IMR-90 (cell line): ENCODE measurements at regions not wholly inside any gene's neighbourhood (a gene's known extent, or its start where the extent isn't known, plus 50 kb on each side); places are given as distances from the start of the nearest gene placed in this dataset.

Experiments
- ATAC-seq: fragments of 200-7000 bp; cut with Tn5 transposase; 2 replicates; pipeline ENCODE4 v1.9.1; 2020; ENCODE audit warnings: low read depth, mild to moderate bottlenecking, moderate library complexity
- BruUV-seq: library from RNA; stranded (reverse); fragments of 400-500 nt; replicated peaks from 2 replicates; lab custom pipeline; 2021; lab: Mats Ljungman, UMichigan
- CTCF ChIA-PET: fragments of 300-600 bp; formaldehyde crosslinking; extraction: SDS; loops from one replicate; lab custom pipeline; 2021; ENCODE audit warnings: antibody characterized with exemption; lab: Yijun Ruan, JAX
- POLR2A ChIA-PET: fragments of 300-600 bp; sonication (Branson Sonifier 250); formaldehyde crosslinking; loops from one replicate; lab custom pipeline; 2022; ENCODE audit warnings: antibody characterized with exemption; ENCODE audit not compliant: unreplicated experiment; lab: Charles Lee
- DNase-seq: peaks from one replicate; pipeline ENCODE4 v3.0.0; 2013
- H2AFZ ChIP-seq: replicated peaks from 2 replicates; pipeline ENCODE3; 2013; ENCODE audit warnings: low read length, mild to moderate bottlenecking; ENCODE audit not compliant: poor library complexity
- H2AK5ac ChIP-seq: 2 replicates; pipeline ENCODE4 v1.6.1; 2013; ENCODE audit warnings: low read depth, low read length, inconsistent platforms
- H2AK9ac ChIP-seq: replicated peaks from 2 replicates; pipeline ENCODE3; 2013; ENCODE audit warnings: mild to moderate bottlenecking, low read depth, low read length, moderate library complexity; ENCODE audit not compliant: poor library complexity
- H2BK120ac ChIP-seq: 2 replicates; pipeline ENCODE4 v1.6.1; 2013; ENCODE audit warnings: low read depth, low read length, inconsistent platforms
- H2BK15ac ChIP-seq: 3 replicates; pipeline ENCODE4 v1.6.1; 2013; ENCODE audit warnings: low read depth, low read length, inconsistent platforms
- H2BK20ac ChIP-seq: 2 replicates; pipeline ENCODE4 v1.6.1; 2013; ENCODE audit warnings: low read depth, mild to moderate bottlenecking, inconsistent platforms, low read length, moderate library complexity
- H2BK5ac ChIP-seq: 2 replicates; pipeline ENCODE4 v1.6.1; 2013; ENCODE audit warnings: mild to moderate bottlenecking, low read depth, low read length, inconsistent platforms; ENCODE audit not compliant: poor library complexity, severe bottlenecking
- H3K14ac ChIP-seq: replicated peaks from 2 replicates; pipeline ENCODE4 v1.6.1; 2013; ENCODE audit warnings: low read depth, low read length, inconsistent platforms
- H3K18ac ChIP-seq: 2 replicates; pipeline ENCODE4 v1.6.1; 2013; ENCODE audit warnings: low read depth, low read length, control low read depth
- H3K23ac ChIP-seq: 2 replicates; pipeline ENCODE4 v1.6.1; 2013; ENCODE audit warnings: low read depth, low read length, inconsistent platforms
- H3K27ac ChIP-seq: 2 replicates; pipeline ENCODE4 v1.5.1; 2013; ENCODE audit warnings: mild to moderate bottlenecking, control low read depth, low read length; ENCODE audit not compliant: insufficient read depth
- H3K27me3 ChIP-seq: 2 replicates; pipeline ENCODE4 v1.6.1; 2013; ENCODE audit warnings: low read length; ENCODE audit not compliant: control insufficient read depth, insufficient read depth
- H3K36me3 ChIP-seq: 2 replicates; pipeline ENCODE4 v1.6.1; 2013; ENCODE audit warnings: low read length, mixed read lengths; ENCODE audit not compliant: control insufficient read depth, insufficient read depth
- H3K4ac ChIP-seq: 2 replicates; pipeline ENCODE4 v1.6.1; 2013; ENCODE audit warnings: low read depth, low read length, inconsistent platforms
- H3K4me1 ChIP-seq: 2 replicates; pipeline ENCODE4 v1.6.1; 2013; ENCODE audit warnings: low read length, mixed read lengths; ENCODE audit not compliant: control insufficient read depth, insufficient read depth
- H3K4me2 ChIP-seq: 2 replicates; pipeline ENCODE4 v1.6.1; 2013; ENCODE audit warnings: low read depth, mild to moderate bottlenecking, control low read depth, low read length, moderate library complexity
- H3K4me3 ChIP-seq: 2 replicates; pipeline ENCODE4 v1.5.1; 2013; ENCODE audit warnings: low read depth, mild to moderate bottlenecking, control low read depth, low read length, moderate library complexity; ENCODE audit not compliant: insufficient read depth
- H3K56ac ChIP-seq: 2 replicates; pipeline ENCODE4 v1.6.1; 2013; ENCODE audit warnings: low read length, inconsistent platforms; ENCODE audit not compliant: insufficient read depth; ENCODE audit errors: extremely low read depth
- H3K79me1 ChIP-seq, 2 experiments: 2 replicates each; pipeline ENCODE4 v1.6.1; 2013; ENCODE audit warnings: low read length in 2 of 2, inconsistent platforms in 1 of 2, low read depth in 1 of 2
- H3K9ac ChIP-seq: 2 replicates; pipeline ENCODE4 v1.6.1; 2013; ENCODE audit warnings: low read depth, low read length, control low read depth
- H3K9me1 ChIP-seq: 2 replicates; pipeline ENCODE4 v1.6.1; 2013; ENCODE audit warnings: low read length, inconsistent platforms; ENCODE audit not compliant: insufficient read depth
- H3K9me3 ChIP-seq: 2 replicates; pipeline ENCODE4 v1.6.1; 2013; ENCODE audit warnings: low read length; ENCODE audit not compliant: control insufficient read depth, insufficient read depth
- H4K20me1 ChIP-seq: 2 replicates; pipeline ENCODE4 v1.6.1; 2013; ENCODE audit warnings: low read length, inconsistent platforms; ENCODE audit not compliant: insufficient read depth
- H4K5ac ChIP-seq: 2 replicates; pipeline ENCODE4 v1.6.1; 2013; ENCODE audit warnings: mild to moderate bottlenecking, low read depth, low read length, control low read depth
- H4K8ac ChIP-seq, 2 experiments: 2 replicates each; pipeline ENCODE4 v1.6.1; 2013; ENCODE audit warnings: low read depth in 2 of 2, low read length in 2 of 2, control low read depth in 1 of 2, inconsistent platforms in 1 of 2
- H4K91ac ChIP-seq: 2 replicates; pipeline ENCODE4 v1.6.1; 2013; ENCODE audit warnings: low read depth, low read length, inconsistent platforms; ENCODE audit not compliant: insufficient read depth
- RCOR1 ChIP-seq: IDR thresholded peaks from 2 replicates; pipeline ENCODE4 v1.6.1; 2012; ENCODE audit warnings: mild to moderate bottlenecking, low read length, improper control_type of control experiment; ENCODE audit not compliant: insufficient replicate concordance
- WGBS, 2 experiments: methylation state at CpG; one replicate each; pipeline versions ENCODE4 v1.1.5 to v1.1.7; 2013; ENCODE audit warnings: missing lambda C conversion rate in 2 of 2; ENCODE audit not compliant: insufficient read length in 1 of 2; ENCODE audit errors: extremely low coverage in 2 of 2; 5-methylcytosine and 5-hydroxymethylcytosine counted together
- dilution Hi-C: fragments of 300-500 bp; cut with HindIII; formaldehyde crosslinking; loops from one replicate; pipeline ENCODE4 v1.14.3; 2018; ENCODE audit warnings: low sequenced_read_pairs; ENCODE audit not compliant: unreplicated experiment
- in situ Hi-C: fragments of 300-500 bp; cut with MboI; formaldehyde crosslinking; loops from 3 replicates; pipeline ENCODE4 v1.14.3; 2019; ENCODE audit warnings: low sequenced_read_pairs, inconsistent platforms, mixed read lengths
- intact Hi-C: fragments of 100-400 bp; cut with micrococcal nuclease; formaldehyde crosslinking; loops from 2 replicates; pipeline ENCODE4 v1.10.0; 2022

GRCh38 chr5:23389291-23390101, 117.9 kb upstream of the PRDM9 start:
- no peak overlapping the region for H2AK5ac ChIP-seq
- no peak overlapping the region for H4K91ac ChIP-seq
- H4K8ac ChIP-seq = no peak overlapping the region
- H3K4me2 ChIP-seq = no peak overlapping the region
- no peak overlapping the region for H2BK20ac ChIP-seq
- no peaks in the 10 kb centered on the region for H3K79me1 ChIP-seq
- no peaks in the 10 kb centered on the region for H3K9me1 ChIP-seq
- ChIA-PET POLR2A (no interaction called here), CTCF (no interaction called here)
- H2BK15ac ChIP-seq = no peak overlapping the region
- no peak for TF ChIP-seq RCOR1
- no peaks in the 10 kb centered on the region for H4K20me1 ChIP-seq
- H3K4me3 ChIP-seq = no peak overlapping the region
- no peaks in the 10 kb centered on the region for H3K27me3 ChIP-seq
- no peak for DNase-seq
- H3K14ac ChIP-seq = no peak overlapping the region
- no peak overlapping the region for H3K27ac ChIP-seq
- in situ Hi-C loops = no loop called here
- no peak overlapping the region for H3K56ac ChIP-seq
- WGBS, 2 experiments = no CpG with 5 or more reads among the region's 4 CpGs
- no peak overlapping the region for H2AFZ ChIP-seq
- no peak overlapping the region for H3K23ac ChIP-seq
- dilution Hi-C loops = no loop called here
- H2BK120ac ChIP-seq = no peak overlapping the region
- H3K18ac ChIP-seq = no peak overlapping the region
- H3K4me1 ChIP-seq = no peaks in the 10 kb centered on the region
- BruUV-seq = no TSS peak
- H3K36me3 ChIP-seq = no peaks in the 10 kb centered on the region
- no peak for ATAC-seq
- no peak overlapping the region for H2AK9ac ChIP-seq
- H3K9ac ChIP-seq = no peak overlapping the region
- peaks cover 1% of the 10 kb centered on the region; the same call in 1 of the 2 replicates for H3K9me3 ChIP-seq
- H3K4ac ChIP-seq = no peak overlapping the region
- no peak overlapping the region for H4K5ac ChIP-seq
- intact Hi-C loops = no loop called here
- no peak overlapping the region for H2BK5ac ChIP-seq
